H9 (cell line): ENCODE measurements at regions not wholly inside any gene's neighbourhood (a gene's known extent, or its start where the extent isn't known, plus 50 kb on each side); places are given as distances from the start of the nearest gene placed in this dataset.

Experiments used
- DNase-seq: peaks from one replicate; pipeline ENCODE4 v3.0.0-alpha.2; 2017
- H2AFZ ChIP-seq: one replicate; pipeline ENCODE4 v1.6.1; 2013; ENCODE audit warnings: mild to moderate bottlenecking, low read length, control low read depth, moderate library complexity
- H2AK5ac ChIP-seq: 2 replicates; pipeline ENCODE4 v1.6.1; 2013; ENCODE audit warnings: low read length, control low read depth, mixed read lengths; ENCODE audit not compliant: insufficient read length
- H2BK120ac ChIP-seq: one replicate; pipeline ENCODE4 v1.6.1; 2013; ENCODE audit warnings: low read depth, mild to moderate bottlenecking, low read length, control low read depth, inconsistent platforms; ENCODE audit not compliant: poor library complexity, severe bottlenecking
- H2BK12ac ChIP-seq: 2 replicates; pipeline ENCODE4 v1.6.1; 2013; ENCODE audit warnings: low read length, control low read depth, mixed read lengths, low read depth; ENCODE audit not compliant: insufficient read length
- H2BK15ac ChIP-seq: 2 replicates; pipeline ENCODE4 v1.6.1; 2013; ENCODE audit warnings: low read depth, low read length, control low read depth
- H2BK20ac ChIP-seq: one replicate; pipeline ENCODE4 v1.6.1; 2013; ENCODE audit warnings: low read depth, mild to moderate bottlenecking, low read length, control low read depth, inconsistent platforms; ENCODE audit not compliant: poor library complexity, severe bottlenecking
- H2BK5ac ChIP-seq: 2 replicates; pipeline ENCODE4 v1.6.1; 2013; ENCODE audit warnings: low read length, control low read depth, mixed read lengths; ENCODE audit not compliant: insufficient read length
- H3K14ac ChIP-seq: 2 replicates; pipeline ENCODE4 v1.6.1; 2013; ENCODE audit warnings: low read length, control low read depth; ENCODE audit not compliant: insufficient read depth
- H3K18ac ChIP-seq: 2 replicates; pipeline ENCODE4 v1.6.1; 2013; ENCODE audit warnings: low read depth, mild to moderate bottlenecking, mixed read lengths, low read length, control low read depth; ENCODE audit not compliant: insufficient read length
- H3K23ac ChIP-seq: 2 replicates; pipeline ENCODE4 v1.6.1; 2013; ENCODE audit warnings: low read length, control low read depth, mixed read lengths, low read depth; ENCODE audit not compliant: insufficient read length
- H3K23me2 ChIP-seq: 2 replicates; pipeline ENCODE4 v1.6.1; 2013; ENCODE audit warnings: low read depth, mild to moderate bottlenecking, mixed read lengths, low read length, control low read depth; ENCODE audit not compliant: insufficient read length, poor library complexity, severe bottlenecking
- H3K27ac ChIP-seq: 2 replicates; pipeline ENCODE4 v1.5.1; 2013; ENCODE audit warnings: low read length, control low read depth, mixed read lengths, low read depth; ENCODE audit not compliant: insufficient read length
- H3K27me3 ChIP-seq: 2 replicates; pipeline ENCODE4 v1.6.1; 2013; ENCODE audit warnings: low read length, control low read depth, inconsistent platforms; ENCODE audit not compliant: insufficient read depth
- H3K4ac ChIP-seq: 2 replicates; pipeline ENCODE4 v1.6.1; 2013; ENCODE audit warnings: low read depth, mild to moderate bottlenecking, control low read depth, inconsistent platforms, low read length, moderate library complexity
- H3K4me1 ChIP-seq: 2 replicates; pipeline ENCODE4 v1.6.1; 2013; ENCODE audit warnings: low read length, control low read depth, inconsistent platforms; ENCODE audit not compliant: insufficient read depth
- H3K4me2 ChIP-seq: 2 replicates; pipeline ENCODE4 v1.6.1; 2013; ENCODE audit warnings: low read length, control low read depth, mixed read lengths; ENCODE audit not compliant: insufficient read length, insufficient read depth
- H3K56ac ChIP-seq: 2 replicates; pipeline ENCODE4 v1.6.1; 2013; ENCODE audit warnings: low read depth, mild to moderate bottlenecking, mixed read lengths, low read length, control low read depth; ENCODE audit not compliant: insufficient read length
- H3K79me1 ChIP-seq: 2 replicates; pipeline ENCODE4 v1.6.1; 2013; ENCODE audit warnings: low read depth, mild to moderate bottlenecking, moderate library complexity, low read length, control low read depth, inconsistent platforms; ENCODE audit not compliant: insufficient read depth, poor library complexity, severe bottlenecking
- H3K79me2 ChIP-seq: 2 replicates; pipeline ENCODE4 v1.6.1; 2013; ENCODE audit warnings: low read length, control low read depth, inconsistent platforms; ENCODE audit not compliant: insufficient read depth
- H3K9ac ChIP-seq: 2 replicates; pipeline ENCODE4 v1.6.1; 2013; ENCODE audit warnings: low read length, control low read depth, mixed read lengths; ENCODE audit not compliant: insufficient read length; ENCODE audit errors: extremely low read depth
- H3K9me3 ChIP-seq: one replicate; pipeline ENCODE4 v1.6.1; 2013; ENCODE audit warnings: low read depth, low read length, inconsistent platforms; ENCODE audit not compliant: control insufficient read depth
- H3T11ph ChIP-seq: one replicate; pipeline ENCODE4 v1.6.1; 2013; ENCODE audit warnings: mild to moderate bottlenecking, low read length, control low read depth, inconsistent platforms
- H4K20me1 ChIP-seq: one replicate; pipeline ENCODE4 v1.6.1; 2013; ENCODE audit not compliant: control insufficient read depth, insufficient read length, insufficient read depth
- H4K5ac ChIP-seq: 2 replicates; pipeline ENCODE4 v1.6.1; 2013; ENCODE audit warnings: low read depth, mild to moderate bottlenecking, mixed read lengths, low read length, control low read depth; ENCODE audit not compliant: insufficient read length
- H4K8ac ChIP-seq: replicated peaks from 2 replicates; pipeline ENCODE4 v1.6.1; 2013; ENCODE audit warnings: low read length, control low read depth, mixed read lengths, low read depth; ENCODE audit not compliant: insufficient read length
- H4K91ac ChIP-seq: 2 replicates; pipeline ENCODE4 v1.6.1; 2013; ENCODE audit warnings: low read depth, mild to moderate bottlenecking, moderate library complexity, mixed read lengths, low read length, control low read depth; ENCODE audit not compliant: insufficient read length
- H3K27ac Mint-ChIP-seq, 3 experiments: 2 replicates in 2 of 3; 3 replicates in 1 of 3; pipeline ENCODE4 v1.8.0; 2020 to 2021; ENCODE audit warnings: mixed read lengths in 3 of 3, mild to moderate bottlenecking in 1 of 3, moderate library complexity in 1 of 3
- H3K27me3 Mint-ChIP-seq: 2 replicates; pipeline ENCODE4 v1.8.0; 2021; ENCODE audit warnings: low read depth, mild to moderate bottlenecking, moderate library complexity, mixed read lengths
- H3K36me3 Mint-ChIP-seq, 3 experiments: 2 replicates in 2 of 3; 3 replicates in 1 of 3; pipeline ENCODE4 v1.8.0; 2020 to 2021; ENCODE audit warnings: low read depth in 3 of 3, mixed read lengths in 3 of 3; ENCODE audit not compliant: insufficient read depth in 1 of 3
- H3K4me1 Mint-ChIP-seq, 2 experiments: 2 replicates each; pipeline ENCODE4 v1.8.0; 2020; ENCODE audit warnings: mixed read lengths in 2 of 2
- H3K4me3 Mint-ChIP-seq, 2 experiments: 2 replicates in 1 of 2; 3 replicates in 1 of 2; pipeline ENCODE4 v1.8.0; 2020 to 2021; ENCODE audit warnings: mild to moderate bottlenecking in 2 of 2, mixed read lengths in 2 of 2, moderate library complexity in 1 of 2
- H3K9me3 Mint-ChIP-seq, 2 experiments: 2 replicates in 1 of 2; 3 replicates in 1 of 2; pipeline ENCODE4 v1.8.0; 2020; ENCODE audit warnings: mild to moderate bottlenecking in 2 of 2, mixed read lengths in 2 of 2, moderate library complexity in 1 of 2
- WGBS: extraction: QIAGEN DNeasy Blood & Tissue Kit; methylation state at CpG from one replicate; pipeline ENCODE4 v1.1.7; 2013; ENCODE audit warnings: missing lambda C conversion rate, low lambda C conversion rate, mixed read lengths; ENCODE audit not compliant: insufficient read length; ENCODE audit errors: extremely low coverage; 5-methylcytosine and 5-hydroxymethylcytosine counted together
- TF ChIP-seq, protein P1 (sequence below): fragments of 200-600 bp; sonication (generic); conservative IDR thresholded peaks from 3 replicates; pipeline ENCODE4 v1.8.0; 2021; ENCODE audit warnings: antibody characterized with exemption, mild to moderate bottlenecking

DNA sequence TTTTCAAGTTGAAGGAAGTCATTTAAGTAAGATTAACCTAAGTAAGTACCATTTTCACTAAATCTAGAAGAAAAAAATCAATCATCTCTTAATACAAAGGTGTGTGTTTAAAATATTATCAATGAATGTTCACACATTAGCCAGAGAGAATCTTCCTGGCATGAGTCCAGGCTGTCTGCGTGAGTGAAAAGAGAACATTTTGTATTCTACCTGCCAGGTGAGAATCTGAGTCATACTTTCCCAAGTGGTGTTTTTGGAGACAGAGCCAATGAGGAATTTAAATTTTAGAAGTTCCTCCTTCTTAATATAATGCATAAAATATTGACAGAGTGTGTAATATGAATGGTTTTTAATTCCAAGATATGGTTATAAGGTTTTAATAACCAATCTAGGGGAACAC, 371.8 kb upstream of the NR3C2 start:
- no peaks in the 10 kb centered on the region for H3K4me1 ChIP-seq

More for the DNA sequence above, 371.8 kb upstream of the NR3C2 start:
- no peak overlapping the region for H3K4me2 ChIP-seq
- no peak overlapping the region for H4K8ac ChIP-seq
- H3K4me3 Mint-ChIP-seq, result no peak overlapping the region
- H4K91ac ChIP-seq, result no peak overlapping the region
- H3K23me2 ChIP-seq, result no peaks in the 10 kb centered on the region
- H2BK20ac ChIP-seq, result no peak overlapping the region
- no peak overlapping the region for H3K27ac Mint-ChIP-seq
- H3K79me1 ChIP-seq, result no peaks in the 10 kb centered on the region
- no peaks in the 10 kb centered on the region for H3K27me3 Mint-ChIP-seq
- no peak overlapping the region for H4K5ac ChIP-seq
- no peak overlapping the region for H3K4ac ChIP-seq
- H2AK5ac ChIP-seq, result no peak overlapping the region
- H2BK5ac ChIP-seq, result no peak overlapping the region
- H2AFZ ChIP-seq, result no peak overlapping the region
- no peak overlapping the region for H2BK12ac ChIP-seq
- no peak overlapping the region for H3K56ac ChIP-seq
- no peak overlapping the region for H3K27ac ChIP-seq
- DNase-seq, result no peak
- no peak overlapping the region for H2BK15ac ChIP-seq
- no peaks in the 10 kb centered on the region for H3K9me3 ChIP-seq
- H3K23ac ChIP-seq, result no peak overlapping the region
- H3T11ph ChIP-seq, result no peak overlapping the region
- no peaks in the 10 kb centered on the region for H3K27me3 ChIP-seq
- no peak overlapping the region for H3K9ac ChIP-seq
- H4K20me1 ChIP-seq, result no peaks in the 10 kb centered on the region
- no peak overlapping the region for H3K14ac ChIP-seq
- WGBS, result no CpG with 5 or more reads among the region's 1 CpG
- peaks cover 0 to 2% of the 10 kb centered on the region in 2 experiments; a peak in 1 of 4 replicates for H3K4me1 Mint-ChIP-seq
- H3K79me2 ChIP-seq, result no peaks in the 10 kb centered on the region
- no peak overlapping the region for H2BK120ac ChIP-seq
- no peak overlapping the region for H3K18ac ChIP-seq
- 0 out of 7 replicates have a peak, but pooled peaks cover 0 to 4% (median 0%) of the 10 kb centered on the region in 3 experiments for H3K36me3 Mint-ChIP-seq
- TF ChIP-seq, protein P1, sequence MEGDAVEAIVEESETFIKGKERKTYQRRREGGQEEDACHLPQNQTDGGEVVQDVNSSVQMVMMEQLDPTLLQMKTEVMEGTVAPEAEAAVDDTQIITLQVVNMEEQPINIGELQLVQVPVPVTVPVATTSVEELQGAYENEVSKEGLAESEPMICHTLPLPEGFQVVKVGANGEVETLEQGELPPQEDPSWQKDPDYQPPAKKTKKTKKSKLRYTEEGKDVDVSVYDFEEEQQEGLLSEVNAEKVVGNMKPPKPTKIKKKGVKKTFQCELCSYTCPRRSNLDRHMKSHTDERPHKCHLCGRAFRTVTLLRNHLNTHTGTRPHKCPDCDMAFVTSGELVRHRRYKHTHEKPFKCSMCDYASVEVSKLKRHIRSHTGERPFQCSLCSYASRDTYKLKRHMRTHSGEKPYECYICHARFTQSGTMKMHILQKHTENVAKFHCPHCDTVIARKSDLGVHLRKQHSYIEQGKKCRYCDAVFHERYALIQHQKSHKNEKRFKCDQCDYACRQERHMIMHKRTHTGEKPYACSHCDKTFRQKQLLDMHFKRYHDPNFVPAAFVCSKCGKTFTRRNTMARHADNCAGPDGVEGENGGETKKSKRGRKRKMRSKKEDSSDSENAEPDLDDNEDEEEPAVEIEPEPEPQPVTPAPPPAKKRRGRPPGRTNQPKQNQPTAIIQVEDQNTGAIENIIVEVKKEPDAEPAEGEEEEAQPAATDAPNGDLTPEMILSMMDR, result no peak
- H3K9me3 Mint-ChIP-seq, result peaks cover 6 to 10% of the 10 kb centered on the region in 2 experiments; a peak in 3 of 5 replicates
